ENCODE measurements at regions not wholly inside any gene's neighbourhood (a gene's known extent, or its start where the extent isn't known, plus 50 kb on each side); places are given as distances from the start of the nearest gene placed in this dataset.

DNA sequence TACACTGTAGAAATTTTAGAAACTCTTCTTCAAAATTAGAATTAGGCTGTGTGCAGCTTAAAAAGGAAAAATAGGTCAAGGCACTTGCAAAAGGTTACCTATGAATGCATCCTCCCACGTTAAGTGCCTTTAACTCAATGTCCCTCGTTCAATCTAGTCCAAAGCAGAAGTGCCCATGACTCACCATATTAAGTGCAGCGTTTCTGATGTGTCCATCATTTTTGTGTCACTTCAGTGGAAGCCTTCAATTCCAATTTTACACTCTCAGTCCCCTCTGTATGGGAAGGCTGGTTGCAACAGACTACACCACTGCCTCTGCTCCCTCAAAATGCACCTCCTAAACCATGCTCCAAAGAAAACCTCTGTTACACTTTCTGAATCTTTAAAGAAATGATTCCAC is 53.4 kb downstream of the FOXB1 start:
- H3K27ac ChIP-seq: no peak overlapping the region
- TF ChIP-seq ZFX (IDR thresholded peaks at IDR 0.05; ENCODE audit: borderline replicate concordance) (no peak), CTCF (IDR thresholded peaks at IDR 0.05) (no peak)

GRCh38 chr15:60059186-60059585 is 55.1 kb downstream of the FOXB1 start:
- TF ChIP-seq ZFX (IDR thresholded peaks at IDR 0.05; ENCODE audit: borderline replicate concordance) (no peak), CTCF (IDR thresholded peaks at IDR 0.05) (no peak)
- H3K27ac ChIP-seq: no peak overlapping the region

DNA sequence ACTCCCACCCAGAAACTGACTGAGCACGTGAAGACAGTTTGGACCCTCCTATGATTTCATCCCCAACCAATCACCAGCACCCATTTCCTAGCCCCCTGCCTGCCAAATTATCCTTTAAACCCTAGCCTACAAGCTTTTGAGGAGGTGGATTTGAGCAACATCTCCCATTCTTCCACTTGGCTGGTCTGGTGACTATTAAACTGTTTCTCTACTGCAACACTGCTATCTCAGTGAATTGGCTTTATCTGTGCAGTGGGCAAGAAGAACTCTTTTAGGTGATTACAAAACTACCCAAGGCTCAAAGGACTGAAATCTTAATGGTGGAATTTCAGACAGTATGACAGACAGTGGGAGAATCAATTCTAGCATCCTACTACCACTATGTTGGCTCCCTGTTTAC is 57.6 kb downstream of the FOXB1 start:
- H3K27ac ChIP-seq: no peak overlapping the region
- TF ChIP-seq ZFX (IDR thresholded peaks at IDR 0.05; ENCODE audit: borderline replicate concordance): no peak
- no peak for TF ChIP-seq CTCF (IDR thresholded peaks at IDR 0.05)

GRCh38 chr15:60062826-60063225 is 58.7 kb downstream of the FOXB1 start:
- TF ChIP-seq ZFX (IDR thresholded peaks at IDR 0.05; ENCODE audit: borderline replicate concordance): no peak
- TF ChIP-seq CTCF (IDR thresholded peaks at IDR 0.05): no peak
- no peak overlapping the region for H3K27ac ChIP-seq

DNA sequence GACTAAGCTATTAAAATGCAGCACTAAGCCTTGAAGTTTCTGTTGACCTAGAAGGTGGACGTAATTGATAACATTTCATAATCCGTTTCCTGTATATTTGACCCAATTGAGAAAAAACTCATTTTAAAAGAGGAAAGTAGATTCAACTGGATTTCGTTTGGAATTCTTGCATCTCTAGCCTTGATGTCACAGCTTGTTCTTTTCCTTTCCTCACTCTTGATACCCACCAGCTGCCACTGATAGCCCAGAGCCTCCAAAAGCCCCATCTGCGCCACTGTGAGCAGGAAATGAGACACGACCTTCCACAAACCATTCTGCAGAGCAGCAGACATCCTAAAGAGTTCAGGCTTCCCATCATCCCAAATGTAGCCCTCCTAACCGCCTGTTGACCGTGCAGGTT is 61.8 kb downstream of the FOXB1 start:
- H3K27ac ChIP-seq: no peak overlapping the region
- no peak for TF ChIP-seq CTCF (IDR thresholded peaks at IDR 0.05)
- no peak for TF ChIP-seq ZFX (IDR thresholded peaks at IDR 0.05; ENCODE audit: borderline replicate concordance)

DNA sequence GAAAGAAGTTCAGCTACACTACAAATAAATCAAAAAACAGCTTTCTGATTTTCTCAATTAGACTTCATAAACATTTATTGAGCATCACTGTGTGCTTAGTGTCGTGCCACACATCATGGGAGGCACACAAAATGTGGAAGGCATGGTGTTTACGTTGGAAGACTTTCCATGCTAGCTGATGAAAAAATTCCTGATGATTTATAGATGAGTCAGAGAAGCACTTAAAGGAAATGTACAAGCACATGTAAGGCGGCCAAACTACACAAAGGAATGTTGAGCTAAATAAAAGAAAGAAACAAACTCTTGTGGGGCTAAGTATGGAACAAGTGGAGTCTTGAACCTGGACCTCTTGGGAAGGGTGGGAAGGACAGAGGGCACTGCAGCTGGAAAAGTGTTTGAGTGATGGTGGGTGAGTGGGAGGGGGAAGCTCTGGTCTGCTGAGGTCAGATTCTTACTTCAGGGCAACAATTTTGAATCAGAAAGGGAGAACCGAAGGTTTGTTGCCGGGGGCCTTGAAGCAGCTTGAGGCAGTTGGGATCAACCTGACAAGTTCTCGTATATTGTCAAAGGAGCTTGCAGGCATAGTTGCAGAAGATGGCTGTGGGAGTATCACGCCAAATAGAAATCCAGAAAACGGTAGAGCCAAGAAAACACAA is 66.9 kb downstream of the FOXB1 start:
- TF ChIP-seq CTCF (IDR thresholded peaks at IDR 0.05) (no peak), ZFX (IDR thresholded peaks at IDR 0.05; ENCODE audit: borderline replicate concordance) (no peak)
- no peak overlapping the region for H3K27ac ChIP-seq

DNA sequence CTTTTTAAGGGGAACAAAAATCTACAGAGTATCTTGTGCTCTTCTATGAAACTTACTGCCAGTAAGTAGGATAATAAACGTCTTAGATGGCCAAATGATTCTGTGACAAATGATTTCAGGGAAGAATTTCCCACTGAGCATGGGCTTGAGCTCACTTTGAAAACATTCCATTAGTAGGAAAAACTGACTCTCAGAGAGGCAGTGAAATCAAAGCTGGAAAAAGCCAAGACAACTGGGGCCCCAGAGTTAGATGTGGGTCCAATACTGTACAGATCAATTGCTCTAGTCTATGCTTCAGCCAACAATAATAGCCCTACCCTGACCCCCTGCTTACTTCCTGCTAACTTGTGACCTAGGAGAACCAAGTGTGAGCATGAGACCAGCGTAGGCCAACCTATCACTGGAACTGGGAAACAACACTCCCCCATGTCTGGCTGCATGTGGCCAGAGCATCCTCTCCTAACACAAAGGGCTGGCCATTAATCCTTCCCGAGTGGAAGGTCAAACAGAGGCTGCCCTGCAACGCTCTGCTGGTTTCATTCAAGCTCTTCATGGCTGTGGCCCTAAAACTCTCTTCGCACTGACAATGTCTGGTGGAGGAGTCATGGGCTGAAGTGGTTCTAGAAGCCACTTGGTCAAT is 68.8 kb downstream of the FOXB1 start:
- TF ChIP-seq ZFX (IDR thresholded peaks at IDR 0.05; ENCODE audit: borderline replicate concordance) (no peak), CTCF (IDR thresholded peaks at IDR 0.05) (no peak)
- no peak overlapping the region for H3K27ac ChIP-seq
